K562 (cell line): ENCODE measurements at regions not wholly inside any gene's neighbourhood (a gene's known extent, or its start where the extent isn't known, plus 50 kb on each side); places are given as distances from the start of the nearest gene placed in this dataset.

Source experiments
- ATAC-seq: fragments of 200-7000 bp; cut with Tn5 transposase; 3 replicates; pipeline ENCODE4 v1.9.1; 2020; ENCODE audit warnings: moderate library complexity
- BruUV-seq: library from RNA; stranded (reverse); fragments of 400-500 nt; replicated peaks from 2 replicates; lab custom pipeline; 2021; lab: Mats Ljungman, UMichigan
- CTCF ChIA-PET: fragments of 300-600 bp; formaldehyde crosslinking; extraction: SDS; loops from one replicate; lab custom pipeline; 2021; ENCODE audit warnings: low intra/inter-chr PET ratio; lab: Yijun Ruan, JAX
- POLR2A ChIA-PET: fragments of 300-600, 350-650 bp; sonication (Branson Sonifier 250); formaldehyde crosslinking; extraction: SDS; loops from one replicate; lab custom pipeline; 2021; ENCODE audit warnings: antibody characterized with exemption, inconsistent platforms; lab: Yijun Ruan, JAX
- DNase-seq, 4 experiments: peaks; one replicate each; pipeline versions ENCODE4 v3.0.0 to v3.0.0-alpha.2; 2011 to 2018; ENCODE audit warnings: low spot score in 3 of 4, mixed read lengths in 3 of 4; ENCODE audit errors: extremely low read depth in 1 of 4
- FAIRE-seq: peaks from 2 replicates; lab custom pipeline; 2011; peaks lifted over from hg19 to GRCh38; lab: Jason Lieb, UNC
- H2AFZ ChIP-seq: 2 replicates; pipeline ENCODE4 v1.6.0; 2011; ENCODE audit warnings: low read depth, low read length, control low read depth, inconsistent platforms
- H3K27ac ChIP-seq: fragments of 200-600 bp; 3 replicates; pipeline ENCODE4 v1.8.0; 2011; ENCODE audit warnings: low read depth, mild to moderate bottlenecking, control low read depth, inconsistent platforms, low read length, moderate library complexity, mixed read lengths; ENCODE audit errors: extremely low read depth
- H3K27me3 ChIP-seq, 2 experiments: fragments of 300-600 bp in 1 of 2; 2 replicates in 1 of 2; 3 replicates in 1 of 2; pipeline versions ENCODE4 v1.6.0 to v1.8.0; 2011; ENCODE audit warnings: inconsistent platforms in 2 of 2, low read length in 2 of 2, mild to moderate bottlenecking in 1 of 2, mixed read lengths in 1 of 2, moderate library complexity in 1 of 2; ENCODE audit not compliant: control insufficient read depth in 2 of 2, insufficient read depth in 2 of 2
- H3K36me3 ChIP-seq: fragments of 300-600 bp; 3 replicates; pipeline ENCODE4 v1.8.0; 2011; ENCODE audit warnings: mild to moderate bottlenecking, low read length, inconsistent platforms; ENCODE audit not compliant: control insufficient read depth, insufficient read depth
- H3K4me1 ChIP-seq, 2 experiments: fragments of 200-600 bp in 1 of 2; replicated peaks in 1 of 2; 2 replicates in 1 of 2; 3 replicates in 1 of 2; pipeline versions ENCODE4 v1.5.1 to v1.8.0; 2011; ENCODE audit warnings: inconsistent platforms in 2 of 2, low read length in 2 of 2, mild to moderate bottlenecking in 1 of 2, mixed read lengths in 1 of 2, moderate library complexity in 1 of 2; ENCODE audit not compliant: control insufficient read depth in 2 of 2, insufficient read depth in 2 of 2
- H3K4me2 ChIP-seq: 2 replicates; pipeline ENCODE4 v1.6.1; 2011; ENCODE audit warnings: low read length, control low read depth, inconsistent platforms, mixed read lengths; ENCODE audit not compliant: insufficient read depth
- H3K4me3 ChIP-seq: fragments of 200-600 bp; sonication (generic), shearing (Covaris generic); 2 replicates; pipeline ENCODE4 v1.5.1; 2016; ENCODE audit warnings: control low read depth, inconsistent platforms
- H3K79me2 ChIP-seq: fragments of 200-600 bp; 3 replicates; pipeline ENCODE4 v1.8.0; 2011; ENCODE audit warnings: low read length, inconsistent platforms; ENCODE audit not compliant: control insufficient read depth, insufficient read depth
- H3K9ac ChIP-seq, 2 experiments: 2 replicates each; pipeline versions ENCODE4 v1.6.0 to v1.6.1; 2011; ENCODE audit warnings: low read depth in 2 of 2, low read length in 2 of 2, control low read depth in 1 of 2, inconsistent platforms in 1 of 2, mild to moderate bottlenecking in 1 of 2, mixed read lengths in 1 of 2; ENCODE audit not compliant: insufficient read depth in 1 of 2
- H3K9me1 ChIP-seq: one replicate; pipeline ENCODE4 v1.6.0; 2011; ENCODE audit warnings: inconsistent platforms, mild to moderate bottlenecking, low read length, moderate library complexity; ENCODE audit not compliant: control insufficient read depth, insufficient read depth
- H3K9me3 ChIP-seq: replicated peaks from 2 replicates; pipeline ENCODE4 v1.5.1; 2011; ENCODE audit warnings: low read depth, low read length, inconsistent platforms; ENCODE audit not compliant: control insufficient read depth, insufficient read depth
- H4K20me1 ChIP-seq: replicated peaks from 2 replicates; pipeline ENCODE4 v1.6.1; 2011; ENCODE audit warnings: low read length, inconsistent platforms, mixed read lengths; ENCODE audit not compliant: control insufficient read depth, insufficient read depth
- BCL6 ChIP-seq: fragments of 250-450 bp; sonication (Bioruptor Pico); IDR thresholded peaks from 2 replicates; pipeline ENCODE4 v1.4.0; 2020
- DLX4 ChIP-seq: fragments of 250-450 bp; sonication (Bioruptor Pico); IDR thresholded peaks from 2 replicates; pipeline ENCODE4 v1.6.1; 2021; ENCODE audit warnings: mild to moderate bottlenecking
- ERF ChIP-seq: fragments of 450-650 bp; formaldehyde crosslinking; IDR thresholded peaks from 2 replicates; pipeline ENCODE4 v1.4.0; 2020; ENCODE audit warnings: mild to moderate bottlenecking, mixed read lengths
- HBP1 ChIP-seq: fragments of 450-650 bp; formaldehyde crosslinking; IDR thresholded peaks from 2 replicates; pipeline ENCODE4 v1.4.0; 2022; ENCODE audit warnings: missing genetic modification characterization
- HDAC8 ChIP-seq: fragments of 450-650 bp; IDR thresholded peaks from 2 replicates; pipeline ENCODE4 v1.6.1; 2016; ENCODE audit warnings: mild to moderate bottlenecking, missing genetic modification characterization, moderate library complexity, missing compliant biosample characterization
- NFYB ChIP-seq: IDR thresholded peaks from 2 replicates; pipeline ENCODE4 v1.6.1; 2011; ENCODE audit warnings: mild to moderate bottlenecking, moderate library complexity; ENCODE audit not compliant: insufficient read length; ENCODE audit errors: extremely low read depth
- PYGO2 ChIP-seq: fragments of 450-650 bp; IDR thresholded peaks from 2 replicates; pipeline ENCODE4 v1.6.1; 2016; ENCODE audit warnings: mild to moderate bottlenecking, missing genetic modification characterization, moderate library complexity, missing compliant biosample characterization
- SIN3B ChIP-seq: fragments of 450-650 bp; IDR thresholded peaks from 2 replicates; pipeline ENCODE4 v1.6.1; 2017; ENCODE audit warnings: low read depth, mild to moderate bottlenecking, moderate library complexity
- SUPT5H ChIP-seq: fragments of 450-650 bp; IDR thresholded peaks from 2 replicates; pipeline ENCODE4 v1.6.1; 2016
- TFAP4 ChIP-seq: sonication (generic); formaldehyde crosslinking; IDR thresholded peaks from 2 replicates; pipeline ENCODE4 v1.8.0; 2022; ENCODE audit warnings: missing genetic modification reagents, mild to moderate bottlenecking, moderate library complexity, borderline replicate concordance
- THAP7 ChIP-seq: fragments of 250-450 bp; sonication (Bioruptor Pico); IDR thresholded peaks from 2 replicates; pipeline ENCODE4 v1.5.0; 2021
- ZC3H11A ChIP-seq: IDR thresholded peaks from 2 replicates; pipeline ENCODE4 v1.6.1; 2012; ENCODE audit warnings: low read depth, low read length, improper control_type of control experiment
- ZNF449 ChIP-seq: fragments of 250-450 bp; sonication (Bioruptor Pico); IDR thresholded peaks from 2 replicates; pipeline ENCODE4 v1.8.0; 2022; ENCODE audit warnings: moderate library complexity, mild to moderate bottlenecking, inconsistent platforms
- ZNF511 ChIP-seq: sonication (generic); formaldehyde crosslinking; IDR thresholded peaks from 2 replicates; pipeline ENCODE4 v1.8.0; 2022; ENCODE audit warnings: mild to moderate bottlenecking, missing genetic modification reagents
- ZNF717 ChIP-seq: fragments of 250-450 bp; sonication (Bioruptor Pico); IDR thresholded peaks from 2 replicates; pipeline ENCODE4 v1.5.0; 2021
- whole genome bisulfite sequencing: fragments of 100-300 bp; shearing (Covaris generic); methylation state at CpG from one replicate; pipeline ENCODE4 v1.1.6; 2016; ENCODE audit warnings: low coverage, mixed read lengths; ENCODE audit not compliant: insufficient coverage; ENCODE audit errors: missing lambda C conversion rate; 5-methylcytosine and 5-hydroxymethylcytosine counted together
- in situ Hi-C: fragments of 300-500 bp; cut with MboI; formaldehyde crosslinking; loops from 4 replicates; pipeline ENCODE4 v1.15.0; 2018; ENCODE audit warnings: inconsistent platforms, mixed read lengths
- intact Hi-C: fragments of 100-400 bp; cut with micrococcal nuclease; formaldehyde crosslinking; loops from 2 replicates; pipeline ENCODE4 v1.14.2; 2022

- BruUV-seq: no TSS peak
- H3K4me1 ChIP-seq: peaks cover 0 to 7% of the 10 kb centered on the region in 2 experiments; a peak in 1 of 5 replicates
- no peaks in the 10 kb centered on the region for H3K79me2 ChIP-seq
- H3K36me3 ChIP-seq: no peaks in the 10 kb centered on the region
- TF ChIP-seq DLX4 (CRISPR knock-in tag): no peak
- TF ChIP-seq SIN3B: no peak
- TF ChIP-seq NFYB: no peak
- TF ChIP-seq THAP7: no peak
- no peak for TF ChIP-seq HDAC8
- TF ChIP-seq SUPT5H: no peak
- no peak for TF ChIP-seq BCL6
- no peak for TF ChIP-seq TFAP4 (CRISPR knock-in tag)
- no peak for TF ChIP-seq ZC3H11A
- TF ChIP-seq ZNF511 (CRISPR knock-in tag): no peak
- TF ChIP-seq PYGO2: no peak
- TF ChIP-seq HBP1: no peak
- no peak for TF ChIP-seq ZNF449 (CRISPR knock-in tag)
- TF ChIP-seq ZNF717 (CRISPR knock-in tag): no peak
- TF ChIP-seq ERF (CRISPR knock-in tag): no peak
- H3K9me1 ChIP-seq: no peaks in the 10 kb centered on the region
- no peak for DNase-seq
- CTCF ChIA-PET: no interaction called here
- no peak overlapping the region for H3K4me2 ChIP-seq
- in situ Hi-C loops (no loop called here), intact Hi-C loops (no loop called here)
- no peaks in the 10 kb centered on the region for H4K20me1 ChIP-seq
- no peaks in the 10 kb centered on the region for H3K9me3 ChIP-seq
- FAIRE-seq: no peak
- ATAC-seq: no peak
- 0% methylated on average over 3 of the region's 3 CpGs for WGBS
- no peak overlapping the region for H3K27ac ChIP-seq
- peaks cover 2 to 37% of the 10 kb centered on the region in 2 experiments; a peak in 3 of 5 replicates for H3K27me3 ChIP-seq
- no peak overlapping the region for H3K9ac ChIP-seq
- no peak overlapping the region for H2AFZ ChIP-seq
- no peak overlapping the region for H3K4me3 ChIP-seq
- POLR2A ChIA-PET: no interaction called here
Measured at GRCh38 chr10:44295644-44296241, 89.2 kb downstream of the CXCL12 start.
